ENCODE measurements at regions not wholly inside any gene's neighbourhood (a gene's known extent, or its start where the extent isn't known, plus 50 kb on each side); places are given as distances from the start of the nearest gene placed in this dataset.

- TF ChIP-seq CTCF (IDR thresholded peaks at IDR 0.05) (no peak), EP300 (IDR thresholded peaks at IDR 0.05) (no peak), POLR2A (IDR thresholded peaks at IDR 0.05; ENCODE audit: low read depth) (no peak), POLR2AphosphoS5 (IDR thresholded peaks at IDR 0.05) (no peak)
Measured at GRCh38 chr14:55803873-55804553, 224.0 kb downstream of the KTN1 start.
